ENCODE measurements at regions not wholly inside any gene's neighbourhood (a gene's known extent, or its start where the extent isn't known, plus 50 kb on each side); places are given as distances from the start of the nearest gene placed in this dataset.

GRCh38 chr3:61343543-61343942, 92.3 kb upstream of the FHIT start:
- Histone ChIP-seq H3K36me3 (ENCODE audit: insufficient read depth, low read length) (no peaks in the 10 kb centered on the region), H3K27me3 (ENCODE audit: insufficient read depth, low read length) (no peaks in the 10 kb centered on the region), H3K9me3 (ENCODE audit: control insufficient read depth in 1 of 2, low read length in 2 of 2) (no peaks in the 10 kb centered on the region), H3K27ac (ENCODE audit: low read depth, low read length) (no peak overlapping the region), H3K4me3 (ENCODE audit: low read length in 2 of 2) (no peak overlapping the region), H3K4me1 (ENCODE audit: insufficient read depth, low read length) (no peaks in the 10 kb centered on the region)
- H3K27me3 Mint-ChIP-seq = peaks cover 1 to 2% of the 10 kb centered on the region in 2 donors
- POLR2A ChIA-PET (ENCODE audit: partially characterized antibody) = no interaction called here
- no peaks in the 10 kb centered on the region for H3K36me3 Mint-ChIP-seq
- H3K9me3 Mint-ChIP-seq = peaks cover 0 to 3% (median 0%) of the 10 kb centered on the region in 8 donors
- CTCF ChIA-PET (ENCODE audit: partially characterized antibody) = no interaction called here
- H3K4me3 Mint-ChIP-seq = no peak overlapping the region
- no peak for DNase-seq
- no peak overlapping the region for H3K27ac Mint-ChIP-seq
- intact Hi-C loops (cut with micrococcal nuclease) = no loop called here
- H3K4me1 Mint-ChIP-seq = no peaks in the 10 kb centered on the region

DNA sequence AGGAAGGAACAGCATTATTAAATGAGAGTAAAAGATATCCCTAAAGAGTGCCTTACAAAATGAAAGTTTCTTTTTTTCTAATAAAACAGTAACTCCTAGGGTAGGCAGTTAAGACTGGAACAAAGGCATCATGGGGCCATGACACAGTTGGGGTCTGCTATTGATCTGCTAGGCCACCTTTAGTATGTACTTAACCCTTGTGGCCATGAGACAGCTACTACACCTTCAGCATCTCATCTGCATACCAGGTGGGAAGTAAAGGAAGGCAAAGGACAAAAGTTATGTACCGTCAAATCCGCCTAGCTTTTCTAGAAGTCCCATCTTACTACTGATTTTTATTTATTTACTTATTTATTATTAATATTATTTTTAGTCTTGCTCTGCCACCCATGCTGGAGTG, 93.8 kb upstream of the FHIT start:
- H3K9me3 Mint-ChIP-seq = peaks cover 0 to 2% (median 0%) of the 10 kb centered on the region in 8 donors
- H3K4me3 Mint-ChIP-seq = no peak overlapping the region
- POLR2A ChIA-PET (ENCODE audit: partially characterized antibody) = no interaction called here
- H3K4me3 ChIP-seq (ENCODE audit: low read length in 2 of 2) = no peak overlapping the region
- no peak for DNase-seq
- no peak overlapping the region for H3K27ac Mint-ChIP-seq
- H3K27me3 Mint-ChIP-seq = peaks cover 1 to 2% of the 10 kb centered on the region in 2 donors
- H3K27me3 ChIP-seq (ENCODE audit: insufficient read depth, low read length) = no peaks in the 10 kb centered on the region
- H3K27ac ChIP-seq (ENCODE audit: low read depth, low read length) = no peak overlapping the region
- intact Hi-C loops (cut with micrococcal nuclease) = no loop called here
- H3K36me3 Mint-ChIP-seq = no peaks in the 10 kb centered on the region
- H3K4me1 Mint-ChIP-seq = no peaks in the 10 kb centered on the region
- no peaks in the 10 kb centered on the region for H3K36me3 ChIP-seq (ENCODE audit: insufficient read depth, low read length)
- no peaks in the 10 kb centered on the region for H3K9me3 ChIP-seq (ENCODE audit: control insufficient read depth in 1 of 2, low read length in 2 of 2)
- no peaks in the 10 kb centered on the region for H3K4me1 ChIP-seq (ENCODE audit: insufficient read depth, low read length)
- CTCF ChIA-PET (ENCODE audit: partially characterized antibody) = no interaction called here

GRCh38 chr3:61347981-61348380, 96.7 kb upstream of the FHIT start:
- Histone ChIP-seq H3K27ac (ENCODE audit: low read depth, low read length) (no peak overlapping the region), H3K27me3 (ENCODE audit: insufficient read depth, low read length) (no peaks in the 10 kb centered on the region), H3K9me3 (ENCODE audit: control insufficient read depth in 1 of 2, low read length in 2 of 2) (no peaks in the 10 kb centered on the region), H3K4me3 (ENCODE audit: low read length in 2 of 2) (no peak overlapping the region), H3K36me3 (ENCODE audit: insufficient read depth, low read length) (no peaks in the 10 kb centered on the region), H3K4me1 (ENCODE audit: insufficient read depth, low read length) (no peaks in the 10 kb centered on the region)
- H3K27ac Mint-ChIP-seq = no peak overlapping the region
- H3K27me3 Mint-ChIP-seq = peaks cover 1 to 2% of the 10 kb centered on the region in 2 donors
- no peak overlapping the region for H3K4me3 Mint-ChIP-seq
- DNase-seq = no peak
- H3K36me3 Mint-ChIP-seq = no peaks in the 10 kb centered on the region
- POLR2A ChIA-PET (ENCODE audit: partially characterized antibody) = no interaction called here
- intact Hi-C loops (cut with micrococcal nuclease) = no loop called here
- no peaks in the 10 kb centered on the region for H3K4me1 Mint-ChIP-seq
- peaks cover 0 to 2% (median 0%) of the 10 kb centered on the region in 8 donors for H3K9me3 Mint-ChIP-seq
- CTCF ChIA-PET (ENCODE audit: partially characterized antibody) = no interaction called here

GRCh38 chr3:61349717-61350116, 98.5 kb upstream of the FHIT start:
- DNase-seq = no peak
- Histone ChIP-seq H3K4me1 (ENCODE audit: insufficient read depth, low read length) (no peaks in the 10 kb centered on the region), H3K27me3 (ENCODE audit: insufficient read depth, low read length) (no peaks in the 10 kb centered on the region), H3K36me3 (ENCODE audit: insufficient read depth, low read length) (no peaks in the 10 kb centered on the region), H3K9me3 (ENCODE audit: control insufficient read depth in 1 of 2, low read length in 2 of 2) (no peaks in the 10 kb centered on the region), H3K4me3 (ENCODE audit: low read length in 2 of 2) (no peak overlapping the region), H3K27ac (ENCODE audit: low read depth, low read length) (no peak overlapping the region)
- Mint-ChIP-seq H3K4me1 (no peaks in the 10 kb centered on the region), H3K36me3 (no peaks in the 10 kb centered on the region), H3K9me3 (peaks cover 0 to 5% (median 0%) of the 10 kb centered on the region in 8 donors), H3K27me3 (peaks cover under 1 to 3% of the 10 kb centered on the region in 2 donors), H3K4me3 (no peak overlapping the region), H3K27ac (no peak overlapping the region)
- intact Hi-C loops (cut with micrococcal nuclease) = no loop called here
- CTCF ChIA-PET (ENCODE audit: partially characterized antibody) = no interaction called here
- POLR2A ChIA-PET (ENCODE audit: partially characterized antibody) = no interaction called here

DNA sequence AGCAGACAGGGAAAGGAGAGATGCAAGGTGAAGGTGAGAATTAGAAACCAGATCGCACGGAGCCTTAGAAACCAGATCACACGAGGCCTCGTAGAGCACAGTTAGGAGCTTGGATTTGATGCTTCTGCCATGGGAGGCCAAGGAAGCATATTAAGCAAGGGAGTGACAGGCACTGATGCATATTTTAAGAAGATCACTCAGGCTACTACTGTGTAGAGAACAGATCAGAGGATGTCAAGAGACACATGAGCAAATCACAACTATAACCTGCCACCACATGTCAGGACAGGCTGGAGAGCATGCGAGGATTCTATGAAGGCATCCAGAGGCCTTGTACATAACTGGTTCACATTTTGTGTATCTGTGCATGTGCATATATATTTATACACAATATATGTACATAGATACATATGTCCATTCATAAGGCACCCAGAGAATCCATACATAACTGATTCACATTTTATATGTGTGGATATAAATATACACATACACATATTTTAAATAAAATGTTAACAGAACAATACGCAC, 99.6 kb upstream of the FHIT start:
- intact Hi-C loops (cut with micrococcal nuclease) = no loop called here

DNA sequence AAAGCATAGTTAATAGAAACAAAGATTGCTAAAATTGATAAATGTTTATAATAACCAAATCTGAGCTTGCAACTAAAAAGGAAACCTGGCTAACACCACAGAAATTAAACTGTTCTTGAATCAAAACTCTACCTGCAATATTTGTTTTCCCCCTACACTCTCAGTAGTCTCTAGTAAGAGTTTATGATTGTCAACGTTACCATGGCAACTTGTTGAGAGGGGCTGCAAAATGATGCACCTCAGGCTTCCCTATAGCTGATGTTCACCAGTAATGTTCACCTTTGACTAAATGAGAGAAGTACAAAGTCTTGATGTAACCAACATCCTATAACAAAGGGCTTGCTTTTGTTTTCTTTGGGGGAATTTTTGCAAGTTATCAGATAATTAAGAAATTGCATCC, 101.1 kb upstream of the FHIT start:
- Histone ChIP-seq H3K27ac (ENCODE audit: low read depth, low read length) (no peak overlapping the region), H3K27me3 (ENCODE audit: insufficient read depth, low read length) (no peaks in the 10 kb centered on the region), H3K9me3 (ENCODE audit: control insufficient read depth in 1 of 2, low read length in 2 of 2) (no peaks in the 10 kb centered on the region), H3K4me1 (ENCODE audit: insufficient read depth, low read length) (no peaks in the 10 kb centered on the region), H3K4me3 (ENCODE audit: low read length in 2 of 2) (no peak overlapping the region), H3K36me3 (ENCODE audit: insufficient read depth, low read length) (no peaks in the 10 kb centered on the region)
- intact Hi-C loops (cut with micrococcal nuclease) = no loop called here
- H3K4me1 Mint-ChIP-seq = no peaks in the 10 kb centered on the region
- peaks cover 0 to 5% of the 10 kb centered on the region in 2 donors for H3K27me3 Mint-ChIP-seq
- no peaks in the 10 kb centered on the region for H3K36me3 Mint-ChIP-seq
- POLR2A ChIA-PET (ENCODE audit: partially characterized antibody) = no interaction called here
- no peak for DNase-seq
- CTCF ChIA-PET (ENCODE audit: partially characterized antibody) = no interaction called here
- peaks cover 0 to 2% (median 0%) of the 10 kb centered on the region in 8 donors for H3K9me3 Mint-ChIP-seq
- no peak overlapping the region for H3K4me3 Mint-ChIP-seq
- no peak overlapping the region for H3K27ac Mint-ChIP-seq

More for the DNA sequence above, 99.6 kb upstream of the FHIT start:
- H3K4me1 ChIP-seq (ENCODE audit: insufficient read depth, low read length) = no peaks in the 10 kb centered on the region
- H3K4me3 Mint-ChIP-seq = no peak overlapping the region
- no peak for DNase-seq
- no peaks in the 10 kb centered on the region for H3K4me1 Mint-ChIP-seq
- H3K36me3 ChIP-seq (ENCODE audit: insufficient read depth, low read length) = no peaks in the 10 kb centered on the region
- H3K27ac ChIP-seq (ENCODE audit: low read depth, low read length) = no peak overlapping the region
- H3K4me3 ChIP-seq (ENCODE audit: low read length in 2 of 2) = no peak overlapping the region
- no peaks in the 10 kb centered on the region for H3K27me3 ChIP-seq (ENCODE audit: insufficient read depth, low read length)
- peaks cover 0 to 5% (median 0%) of the 10 kb centered on the region in 8 donors for H3K9me3 Mint-ChIP-seq
- H3K27ac Mint-ChIP-seq = no peak overlapping the region
- peaks cover 0 to 3% of the 10 kb centered on the region in 2 donors for H3K27me3 Mint-ChIP-seq
- ChIA-PET POLR2A (ENCODE audit: partially characterized antibody) (no interaction called here), CTCF (ENCODE audit: partially characterized antibody) (no interaction called here)
- no peaks in the 10 kb centered on the region for H3K9me3 ChIP-seq (ENCODE audit: control insufficient read depth in 1 of 2, low read length in 2 of 2)
- no peaks in the 10 kb centered on the region for H3K36me3 Mint-ChIP-seq

DNA sequence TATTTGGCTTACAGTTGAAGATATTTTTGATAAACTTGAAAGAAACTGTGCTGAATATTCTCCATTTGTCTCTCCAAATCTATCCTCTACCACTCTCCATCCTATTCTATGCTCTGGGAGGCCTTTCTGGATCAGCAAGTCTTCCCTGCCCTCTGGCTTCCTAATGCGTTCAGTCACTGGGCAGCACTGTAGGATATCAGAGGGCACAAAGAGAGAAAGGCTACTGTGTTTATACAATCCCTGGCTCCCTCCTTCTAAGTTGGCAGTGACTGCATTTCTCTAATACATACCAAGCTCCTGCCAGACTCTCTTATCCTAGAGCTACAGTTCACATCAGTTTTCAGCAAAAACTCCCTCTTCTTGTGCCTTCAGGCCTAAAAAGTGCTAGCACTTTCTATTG, 102.1 kb upstream of the FHIT start:
- Mint-ChIP-seq H3K27me3 (peaks cover 0 to 6% of the 10 kb centered on the region in 2 donors), H3K4me1 (no peaks in the 10 kb centered on the region), H3K36me3 (no peaks in the 10 kb centered on the region), H3K27ac (no peak overlapping the region), H3K9me3 (peaks cover 0 to 2% (median 0%) of the 10 kb centered on the region in 8 donors), H3K4me3 (no peak overlapping the region)
- ChIA-PET CTCF (ENCODE audit: partially characterized antibody) (no interaction called here), POLR2A (ENCODE audit: partially characterized antibody) (no interaction called here)
- intact Hi-C loops (cut with micrococcal nuclease) = no loop called here
- Histone ChIP-seq H3K4me1 (ENCODE audit: insufficient read depth, low read length) (no peaks in the 10 kb centered on the region), H3K27ac (ENCODE audit: low read depth, low read length) (no peak overlapping the region), H3K4me3 (ENCODE audit: low read length in 2 of 2) (no peak overlapping the region), H3K27me3 (ENCODE audit: insufficient read depth, low read length) (no peaks in the 10 kb centered on the region), H3K36me3 (ENCODE audit: insufficient read depth, low read length) (no peaks in the 10 kb centered on the region), H3K9me3 (ENCODE audit: control insufficient read depth in 1 of 2, low read length in 2 of 2) (no peaks in the 10 kb centered on the region)
- no peak for DNase-seq

DNA sequence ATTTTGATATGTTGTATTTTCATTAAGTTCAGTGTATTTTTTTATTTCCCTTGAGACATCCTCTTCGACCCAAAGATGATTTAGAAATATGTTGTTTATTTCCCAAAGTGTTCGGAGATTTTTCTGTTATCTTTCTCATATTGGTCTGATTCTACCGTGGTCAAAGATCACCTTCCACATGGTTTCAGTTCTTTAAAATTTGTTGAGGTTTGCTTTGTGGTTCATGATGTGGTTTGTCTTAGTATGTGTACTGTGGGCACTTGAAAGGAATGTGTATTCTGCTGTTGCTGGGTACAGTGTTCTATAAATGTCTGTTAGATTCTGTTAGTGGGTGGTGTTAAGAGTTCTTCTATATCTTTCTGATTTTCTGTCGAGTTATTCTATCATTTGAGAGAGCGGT, 103.4 kb upstream of the FHIT start:
- no peak for DNase-seq
- Mint-ChIP-seq H3K27ac (no peak overlapping the region), H3K9me3 (peaks cover 0 to 2% (median 0%) of the 10 kb centered on the region in 8 donors), H3K36me3 (no peaks in the 10 kb centered on the region), H3K4me3 (no peak overlapping the region), H3K27me3 (peaks cover 0 to 6% of the 10 kb centered on the region in 2 donors), H3K4me1 (no peaks in the 10 kb centered on the region)
- intact Hi-C loops (cut with micrococcal nuclease) = no loop called here
- POLR2A ChIA-PET (ENCODE audit: partially characterized antibody) = no interaction called here
- Histone ChIP-seq H3K27me3 (ENCODE audit: insufficient read depth, low read length) (no peaks in the 10 kb centered on the region), H3K9me3 (ENCODE audit: control insufficient read depth in 1 of 2, low read length in 2 of 2) (no peaks in the 10 kb centered on the region), H3K27ac (ENCODE audit: low read depth, low read length) (no peak overlapping the region), H3K4me3 (ENCODE audit: low read length in 2 of 2) (no peak overlapping the region), H3K36me3 (ENCODE audit: insufficient read depth, low read length) (no peaks in the 10 kb centered on the region), H3K4me1 (ENCODE audit: insufficient read depth, low read length) (no peaks in the 10 kb centered on the region)
- CTCF ChIA-PET (ENCODE audit: partially characterized antibody) = no interaction called here

Data from CD4-positive, alpha-beta memory T cell (primary cell).